BLaER1 (cell line): ENCODE measurements at regions not wholly inside any gene's neighbourhood (a gene's known extent, or its start where the extent isn't known, plus 50 kb on each side); places are given as distances from the start of the nearest gene placed in this dataset.

ENCODE experiments used
- H3K27ac ChIP-seq: shearing (Covaris generic); formaldehyde crosslinking; 2 replicates; pipeline ENCODE4 v1.8.1; 2022
- H3K27me3 ChIP-seq: shearing (Covaris generic); formaldehyde crosslinking; 2 replicates; pipeline ENCODE4 v1.8.1; 2022
- H3K36me3 ChIP-seq: shearing (Covaris generic); formaldehyde crosslinking; 2 replicates; pipeline ENCODE4 v1.8.1; 2022
- H3K4me1 ChIP-seq: shearing (Covaris generic); formaldehyde crosslinking; 2 replicates; pipeline ENCODE4 v1.8.1; 2022
- H3K4me2 ChIP-seq: shearing (Covaris generic); formaldehyde crosslinking; 2 replicates; pipeline ENCODE4 v1.8.1; 2022
- H3K4me3 ChIP-seq: shearing (Covaris generic); formaldehyde crosslinking; 2 replicates; pipeline ENCODE4 v1.8.1; 2022
- H3K9ac ChIP-seq: shearing (Covaris generic); formaldehyde crosslinking; 2 replicates; pipeline ENCODE4 v1.8.1; 2022
- H3K9me3 ChIP-seq: shearing (Covaris generic); formaldehyde crosslinking; 2 replicates; pipeline ENCODE4 v1.8.1; 2022
- H4K20me1 ChIP-seq: shearing (Covaris generic); formaldehyde crosslinking; 2 replicates; pipeline ENCODE4 v1.8.1; 2022
- Cebpa-rat ChIP-seq: shearing (Covaris generic); IDR thresholded peaks from 2 replicates; pipeline ENCODE4 v1.8.1; 2022

DNA sequence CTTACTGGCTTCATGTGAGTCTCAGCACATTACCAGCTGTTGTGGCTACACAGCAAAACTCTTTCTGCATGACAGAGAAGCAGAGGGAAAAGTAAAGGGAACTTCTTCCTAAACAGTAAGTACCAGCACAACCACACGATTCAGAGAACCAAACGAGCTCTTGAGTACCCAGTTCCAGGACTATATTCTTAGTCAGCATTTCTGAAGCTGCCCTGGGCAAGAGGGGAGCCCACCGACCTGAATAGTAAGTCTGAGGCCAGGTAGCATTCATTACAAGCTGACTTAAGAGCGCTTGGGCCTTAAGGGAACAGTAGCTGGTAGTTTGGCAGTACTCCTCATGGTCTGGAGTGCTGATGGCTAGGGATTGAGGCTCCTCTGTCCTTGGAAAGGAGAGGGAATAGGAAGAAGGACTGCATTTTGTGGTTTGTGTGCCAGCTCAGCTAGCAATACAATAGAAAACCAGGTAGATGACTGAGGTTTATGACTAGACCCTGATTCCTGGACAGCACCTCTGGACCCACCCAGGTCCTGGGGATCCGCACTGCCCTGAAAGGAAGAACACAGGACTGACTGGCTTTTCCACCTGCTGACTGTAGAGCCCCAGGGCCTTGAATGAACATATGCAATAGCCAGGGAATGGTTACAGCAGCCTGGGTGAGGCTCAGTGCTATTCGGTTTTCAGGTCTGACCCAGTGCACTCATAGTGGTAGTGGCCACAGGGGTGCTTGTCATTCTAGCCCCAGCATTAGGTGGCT is 396.8 kb upstream of the PRMT6 start:
- TF ChIP-seq Cebpa-rat, result no peak
- H4K20me1 ChIP-seq, result no peaks in the 10 kb centered on the region
- no peak overlapping the region for H3K4me3 ChIP-seq
- H3K27me3 ChIP-seq, result no peaks in the 10 kb centered on the region
- peaks cover 11% of the 10 kb centered on the region; the same call in 1 of the 2 replicates for H3K9me3 ChIP-seq
- no peak overlapping the region for H3K27ac ChIP-seq
- H3K9ac ChIP-seq, result no peak overlapping the region
- no peak overlapping the region for H3K4me2 ChIP-seq
- H3K4me1 ChIP-seq, result no peaks in the 10 kb centered on the region
- no peaks in the 10 kb centered on the region for H3K36me3 ChIP-seq

GRCh38 chr1:106675558-106675957 is 380.9 kb upstream of the PRMT6 start:
- Histone ChIP-seq H3K4me1 (no peaks in the 10 kb centered on the region), H4K20me1 (no peaks in the 10 kb centered on the region), H3K4me2 (no peak overlapping the region), H3K27me3 (no peaks in the 10 kb centered on the region), H3K9ac (no peak overlapping the region), H3K4me3 (no peak overlapping the region), H3K27ac (no peak overlapping the region), H3K9me3 (no peaks in the 10 kb centered on the region), H3K36me3 (no peaks in the 10 kb centered on the region)
- no peak for TF ChIP-seq Cebpa-rat

DNA sequence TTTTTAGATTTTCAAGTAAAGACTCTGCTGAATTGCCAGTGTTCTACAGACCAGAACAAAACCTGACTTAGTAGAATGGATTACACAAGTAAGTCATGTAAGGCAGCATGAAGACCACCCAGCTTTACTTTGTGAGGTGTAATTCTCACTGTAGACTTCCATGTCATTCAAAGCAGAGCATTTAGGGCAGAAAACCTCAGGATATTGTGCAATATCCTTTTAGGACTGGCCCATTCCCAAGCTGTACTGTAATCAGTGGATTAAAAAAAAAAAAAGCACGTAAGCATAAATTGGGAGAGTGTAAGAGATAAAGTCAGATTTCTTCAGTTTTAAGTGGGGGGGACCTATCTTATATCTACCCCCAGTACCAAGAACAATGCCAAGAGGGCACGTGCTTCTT is 380.5 kb upstream of the PRMT6 start:
- TF ChIP-seq Cebpa-rat, result 0 out of 2 replicates have a peak, but pooled peaks have one; percentile 8
- Histone ChIP-seq H4K20me1 (no peaks in the 10 kb centered on the region), H3K9ac (no peak overlapping the region), H3K9me3 (no peaks in the 10 kb centered on the region), H3K27ac (no peak overlapping the region), H3K4me3 (no peak overlapping the region), H3K4me2 (no peak overlapping the region), H3K36me3 (no peaks in the 10 kb centered on the region), H3K4me1 (no peaks in the 10 kb centered on the region), H3K27me3 (no peaks in the 10 kb centered on the region)

GRCh38 chr1:106677181-106677580 is 379.3 kb upstream of the PRMT6 start:
- H3K9me3 ChIP-seq, result no peaks in the 10 kb centered on the region
- no peak overlapping the region for H3K4me2 ChIP-seq
- TF ChIP-seq Cebpa-rat, result no peak

GRCh38 chr1:106677721-106678120 is 378.8 kb upstream of the PRMT6 start:
- Histone ChIP-seq H3K27me3 (no peaks in the 10 kb centered on the region), H3K9ac (no peak overlapping the region), H3K4me2 (no peak overlapping the region), H3K27ac (no peak overlapping the region), H3K4me3 (no peak overlapping the region), H3K36me3 (no peaks in the 10 kb centered on the region), H3K9me3 (no peaks in the 10 kb centered on the region), H4K20me1 (no peaks in the 10 kb centered on the region), H3K4me1 (no peaks in the 10 kb centered on the region)
- TF ChIP-seq Cebpa-rat, result no peak

More at GRCh38 chr1:106677181-106677580, 379.3 kb upstream of the PRMT6 start:
- H3K4me1 ChIP-seq, result no peaks in the 10 kb centered on the region
- H4K20me1 ChIP-seq, result no peaks in the 10 kb centered on the region
- H3K27me3 ChIP-seq, result no peaks in the 10 kb centered on the region
- no peak overlapping the region for H3K9ac ChIP-seq
- no peaks in the 10 kb centered on the region for H3K36me3 ChIP-seq
- H3K27ac ChIP-seq, result no peak overlapping the region
- H3K4me3 ChIP-seq, result no peak overlapping the region

GRCh38 chr1:106678279-106679050 is 378.0 kb upstream of the PRMT6 start:
- no peak overlapping the region for H3K4me2 ChIP-seq
- H3K9ac ChIP-seq, result no peak overlapping the region
- no peaks in the 10 kb centered on the region for H4K20me1 ChIP-seq
- no peak overlapping the region for H3K4me3 ChIP-seq
- no peaks in the 10 kb centered on the region for H3K4me1 ChIP-seq
- no peaks in the 10 kb centered on the region for H3K27me3 ChIP-seq
- TF ChIP-seq Cebpa-rat, result no peak
- no peak overlapping the region for H3K27ac ChIP-seq
- H3K9me3 ChIP-seq, result no peaks in the 10 kb centered on the region
- H3K36me3 ChIP-seq, result no peaks in the 10 kb centered on the region

GRCh38 chr1:106680216-106680615 is 376.3 kb upstream of the PRMT6 start:
- H3K27ac ChIP-seq, result no peak overlapping the region
- TF ChIP-seq Cebpa-rat, result no peak
- no peaks in the 10 kb centered on the region for H3K36me3 ChIP-seq
- no peak overlapping the region for H3K9ac ChIP-seq
- no peaks in the 10 kb centered on the region for H4K20me1 ChIP-seq
- no peak overlapping the region for H3K4me3 ChIP-seq
- no peaks in the 10 kb centered on the region for H3K9me3 ChIP-seq
- H3K4me2 ChIP-seq, result no peak overlapping the region
- H3K4me1 ChIP-seq, result no peaks in the 10 kb centered on the region
- no peaks in the 10 kb centered on the region for H3K27me3 ChIP-seq

DNA sequence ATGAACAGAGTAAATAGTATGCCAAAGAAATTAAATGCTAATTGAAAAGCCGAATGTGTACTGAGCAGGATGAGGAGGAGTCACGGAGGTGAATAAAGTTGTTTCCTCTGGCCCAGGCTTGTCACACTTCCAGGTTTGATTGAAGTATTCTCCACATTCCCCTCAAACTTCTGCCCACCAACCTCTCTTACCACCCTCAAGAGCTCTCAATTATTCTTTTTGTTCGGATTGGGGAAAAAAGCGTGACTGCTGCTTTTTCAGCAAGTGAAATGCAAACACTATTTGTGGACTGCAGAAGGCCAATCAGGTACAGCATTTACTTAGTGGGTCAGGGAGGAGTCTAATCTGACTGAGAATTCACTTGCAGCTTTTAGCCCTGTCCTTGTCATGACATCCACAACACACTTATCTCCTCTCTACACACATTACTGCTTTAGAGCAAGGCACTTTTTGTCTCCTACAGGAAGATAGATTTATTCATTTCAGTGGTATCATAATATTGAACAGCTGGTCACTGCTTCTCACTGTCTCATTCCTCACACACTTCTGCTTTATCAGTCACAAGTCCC is 375.6 kb upstream of the PRMT6 start:
- no peaks in the 10 kb centered on the region for H3K9me3 ChIP-seq
- H3K9ac ChIP-seq, result no peak overlapping the region
- no peaks in the 10 kb centered on the region for H3K27me3 ChIP-seq
- H3K36me3 ChIP-seq, result no peaks in the 10 kb centered on the region
- no peak for TF ChIP-seq Cebpa-rat
- no peak overlapping the region for H3K27ac ChIP-seq
- H4K20me1 ChIP-seq, result no peaks in the 10 kb centered on the region
- H3K4me3 ChIP-seq, result no peak overlapping the region
- H3K4me2 ChIP-seq, result no peak overlapping the region
- no peaks in the 10 kb centered on the region for H3K4me1 ChIP-seq

DNA sequence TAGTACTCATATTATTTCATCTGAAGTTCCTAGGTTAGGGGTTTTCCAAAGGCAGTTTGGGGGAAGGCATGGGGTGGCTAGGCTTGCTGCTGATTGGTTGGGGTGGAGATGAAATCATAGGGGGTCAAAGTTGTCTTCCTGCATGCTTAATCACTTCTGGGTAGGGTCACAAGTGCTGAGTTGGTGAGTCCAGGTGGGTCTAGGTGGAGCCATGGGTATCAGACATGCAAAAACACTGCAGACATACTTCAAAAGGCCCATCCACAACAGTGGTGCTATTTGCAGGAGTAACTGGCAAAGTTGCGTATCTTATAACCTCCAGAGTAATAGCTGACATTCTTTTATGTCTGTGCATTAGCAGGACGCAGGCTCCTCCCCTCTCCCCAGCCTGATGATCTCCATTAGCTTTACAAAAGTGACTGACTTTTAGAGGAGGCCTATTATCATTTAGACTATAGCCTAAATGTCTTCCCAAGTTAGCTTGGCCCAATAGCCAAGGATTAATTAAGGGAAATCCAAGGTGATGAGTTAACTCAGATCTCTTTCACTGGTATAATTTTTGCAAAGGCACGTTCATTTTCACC is 374.4 kb upstream of the PRMT6 start:
- no peaks in the 10 kb centered on the region for H3K36me3 ChIP-seq
- H3K27ac ChIP-seq, result no peak overlapping the region
- TF ChIP-seq Cebpa-rat, result no peak
- no peak overlapping the region for H3K4me2 ChIP-seq
- no peaks in the 10 kb centered on the region for H3K9me3 ChIP-seq
- H3K4me3 ChIP-seq, result no peak overlapping the region
- no peaks in the 10 kb centered on the region for H3K27me3 ChIP-seq
- H3K4me1 ChIP-seq, result no peaks in the 10 kb centered on the region
- no peaks in the 10 kb centered on the region for H4K20me1 ChIP-seq
- H3K9ac ChIP-seq, result no peak overlapping the region

- no peak overlapping the region for H3K4me2 ChIP-seq
- no peaks in the 10 kb centered on the region for H4K20me1 ChIP-seq
- no peak overlapping the region for H3K4me3 ChIP-seq
- H3K9ac ChIP-seq, result no peak overlapping the region
- no peaks in the 10 kb centered on the region for H3K9me3 ChIP-seq
- H3K27ac ChIP-seq, result no peak overlapping the region
- no peak for TF ChIP-seq Cebpa-rat
- no peaks in the 10 kb centered on the region for H3K36me3 ChIP-seq
- H3K4me1 ChIP-seq, result no peaks in the 10 kb centered on the region
- no peaks in the 10 kb centered on the region for H3K27me3 ChIP-seq
Measured at GRCh38 chr1:106688446-106688845, 368.0 kb upstream of the PRMT6 start.
